Prostate gland (tissue), 2 donors: ENCODE measurements at regions not wholly inside any gene's neighbourhood (a gene's known extent, or its start where the extent isn't known, plus 50 kb on each side); places are given as distances from the start of the nearest gene placed in this dataset.

Experiments
- CTCF ChIP-seq, 4 experiments: fragments of 200-600 bp in 2 of 4; fragments of 450-650 bp in 2 of 4; sonication (generic) in 2 of 4; IDR thresholded peaks; 1 replicate in 3 of 4; 2 replicates in 1 of 4; pipeline ENCODE4 v1.5.1; 2016 to 2019; ENCODE audit warnings: antibody characterized with exemption in 4 of 4, mild to moderate bottlenecking in 2 of 4, moderate library complexity in 2 of 4
- POLR2A ChIP-seq: fragments of 450-650 bp; IDR thresholded peaks from one replicate; pipeline ENCODE4 v1.6.1; 2016; ENCODE audit warnings: antibody characterized with exemption, mild to moderate bottlenecking
- POLR2AphosphoS5 ChIP-seq: sonication (generic); formaldehyde crosslinking; IDR thresholded peaks from one replicate; pipeline ENCODE4 v1.6.1; 2017; ENCODE audit warnings: antibody characterized with exemption

DNA sequence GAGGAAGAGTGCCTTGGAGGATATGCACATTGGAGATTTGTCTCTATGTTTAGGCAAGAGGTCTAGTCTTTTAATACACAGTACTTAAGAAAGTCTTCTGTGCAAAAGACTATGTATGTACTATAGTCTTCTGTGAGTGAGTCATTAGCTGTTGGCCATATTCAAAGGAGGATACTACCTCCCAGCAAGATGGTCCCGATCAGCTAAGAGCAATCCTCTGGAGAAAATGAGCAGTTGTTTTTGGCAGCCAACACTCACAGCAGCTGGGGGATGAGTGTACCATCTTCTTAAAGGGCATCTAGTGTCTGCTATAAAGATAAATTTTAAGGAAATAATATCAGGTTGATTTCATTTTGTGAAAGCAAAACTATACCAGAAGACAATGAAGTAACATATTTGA, 487.8 kb downstream of the KCTD12 start:
- TF ChIP-seq POLR2AphosphoS5, result no peak
- no peak for TF ChIP-seq CTCF (IDR thresholded peaks at IDR 0.05)
- TF ChIP-seq POLR2A, result no peak
